ENCODE measurements at regions not wholly inside any gene's neighbourhood (a gene's known extent, or its start where the extent isn't known, plus 50 kb on each side); places are given as distances from the start of the nearest gene placed in this dataset.

GRCh38 chr1:81556968-81557367 lies 243.8 kb upstream of the ADGRL2 start:
- no peak overlapping the region for H4K5ac ChIP-seq (ENCODE audit: insufficient read length, low read depth, low read length)
- POLR2A ChIA-PET (ENCODE audit: partially characterized antibody) = interaction anchor here (0.9 kb wide), 1 partner anchor 246 kb away, joined by 3 read pairs; no protein-coding TSS in a partner anchor
- TF ChIP-seq JUND (IDR thresholded peaks at IDR 0.05; ENCODE audit: low read length) (no peak), KDM4A (IDR thresholded peaks at IDR 0.05; ENCODE audit: low read depth, low read length, severe bottlenecking) (no peak), TCF12 (IDR thresholded peaks at IDR 0.05; ENCODE audit: low read depth, low read length) (no peak), HDAC6 (IDR thresholded peaks at IDR 0.05; ENCODE audit: low read depth, low read length) (no peak), E2F6 (IDR thresholded peaks at IDR 0.05) (no peak), FOSL1 (IDR thresholded peaks at IDR 0.05; ENCODE audit: insufficient read depth, low read depth, low read length) (no peak), TEAD4 (IDR thresholded peaks at IDR 0.05; ENCODE audit: low read depth, low read length) (no peak), NANOG (IDR thresholded peaks at IDR 0.05; ENCODE audit: insufficient read depth, low read depth, low read length, poor library complexity, severe bottlenecking) (no peak), RFX5 (IDR thresholded peaks at IDR 0.05; ENCODE audit: borderline replicate concordance, low read depth, low read length) (no peak), RAD21 (IDR thresholded peaks at IDR 0.05 in 1 of 2, conservative IDR thresholded peaks at IDR 0.05 in 1 of 2; ENCODE audit: low read depth in 2 of 2, low read length in 2 of 2) (no peak), CHD2 (IDR thresholded peaks at IDR 0.05; ENCODE audit: low read length) (no peak), CHD1 (IDR thresholded peaks at IDR 0.05; ENCODE audit: low read depth, low read length) (no peak)
- TF ChIP-seq, protein P1, sequence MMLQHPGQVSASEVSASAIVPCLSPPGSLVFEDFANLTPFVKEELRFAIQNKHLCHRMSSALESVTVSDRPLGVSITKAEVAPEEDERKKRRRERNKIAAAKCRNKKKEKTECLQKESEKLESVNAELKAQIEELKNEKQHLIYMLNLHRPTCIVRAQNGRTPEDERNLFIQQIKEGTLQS (IDR thresholded peaks at IDR 0.05; ENCODE audit: insufficient read depth, low read depth, low read length) = no peak

More at GRCh38 chr1:81556968-81557367, 243.8 kb upstream of the ADGRL2 start:
- Histone ChIP-seq H3K4ac (replicated peaks; ENCODE audit: insufficient read length, low read depth, low read length) (no peak overlapping the region), H4K91ac (replicated peaks; ENCODE audit: insufficient read length, low read length) (no peak overlapping the region), H4K8ac (ENCODE audit: extremely low read depth, insufficient read depth, low read length) (no peak overlapping the region), H3K79me2 (ENCODE audit: control insufficient read depth in 1 of 2, insufficient read depth in 2 of 2, low read length in 2 of 2) (no peaks in the 10 kb centered on the region), H4K20me1 (replicated peaks in 1 of 2; ENCODE audit: control insufficient read depth in 1 of 2, insufficient read depth in 2 of 2, low read length in 2 of 2) (no peaks in the 10 kb centered on the region), H3K9ac (replicated peaks in 1 of 4; ENCODE audit: extremely low read depth in 1 of 4, low read depth in 3 of 4, low read length in 3 of 4) (no peak overlapping the region), H3K23me2 (ENCODE audit: low read depth, low read length) (no peaks in the 10 kb centered on the region; the same call in 1 of the 2 replicates), H3K4me2 (ENCODE audit: insufficient read depth in 1 of 2, low read depth in 2 of 2, low read length in 2 of 2) (no peak overlapping the region), H2AFZ (ENCODE audit: low read length) (no peak overlapping the region), H3K9me3 (ENCODE audit: insufficient read depth in 2 of 2, low read depth in 1 of 2, low read length in 1 of 2) (no peaks in the 10 kb centered on the region), H3K4me1 (replicated peaks in 1 of 4; ENCODE audit: control insufficient read depth in 3 of 4, insufficient read depth in 4 of 4, low read length in 3 of 4) (peaks cover 0 to 4% (median 2%) of the 10 kb centered on the region in 4 experiments; a peak in 2 of 7 replicates), H3K79me1 (ENCODE audit: low read depth, low read length) (no peaks in the 10 kb centered on the region), H3K36me3 (ENCODE audit: control insufficient read depth in 2 of 4, insufficient read depth in 4 of 4, low read length in 3 of 4) (no peaks in the 10 kb centered on the region), H2BK20ac (ENCODE audit: low read length) (peak overlapping the region; percentile 52; the same call in 1 of the 2 replicates), H2BK5ac (ENCODE audit: low read depth, low read length) (no peak overlapping the region), H3K56ac (replicated peaks; ENCODE audit: insufficient read length, low read depth, low read length) (no peak overlapping the region), H3K23ac (ENCODE audit: insufficient read length) (no peak overlapping the region), H3K18ac (ENCODE audit: extremely low read depth, low read length) (no peak overlapping the region), H3K4me3 (ENCODE audit: extremely low read depth in 1 of 4, insufficient read depth in 2 of 4, low read depth in 3 of 4, low read length in 4 of 4) (no peak overlapping the region), H3K27me3 (replicated peaks in 1 of 4; ENCODE audit: control insufficient read depth in 3 of 4, extremely low read depth in 1 of 4, insufficient read depth in 3 of 4, low read length in 3 of 4) (no peaks in the 10 kb centered on the region), H2BK15ac (ENCODE audit: low read length) (no peak overlapping the region), H2BK12ac (ENCODE audit: low read depth, low read length) (no peak overlapping the region), H2AK5ac (ENCODE audit: low read depth, low read length) (no peak overlapping the region), H3K27ac (ENCODE audit: low read depth, low read length) (no peak overlapping the region), H2BK120ac (replicated peaks; ENCODE audit: low read depth, low read length) (no peak overlapping the region), H3K14ac (ENCODE audit: insufficient read length) (no peak overlapping the region)
- FAIRE-seq = no peak
- no peak for DNase-seq (ENCODE audit: low read depth in 1 of 2, low spot score in 2 of 2)
- CTCF ChIA-PET (ENCODE audit: partially characterized antibody) = interaction anchor here (1.0 to 1.8 kb wide), 3 partner anchors 9 to 77 kb away, joined by 3 to 7 read pairs (median 3); no protein-coding TSS in a partner anchor
- 96% methylated on average over 8 of the region's 11 CpGs; no CpG with 5 or more reads in 1 of the 2 experiments for WGBS, 2 experiments (ENCODE audit: extremely low coverage in 1 of 2, insufficient coverage in 1 of 2, insufficient read length in 1 of 2, insufficient replicate concordance in 2 of 2, low coverage in 1 of 2, low lambda C conversion rate in 2 of 2, missing lambda C conversion rate in 1 of 2)

Measured in H1 (cell line).